ENCODE measurements at regions not wholly inside any gene's neighbourhood (a gene's known extent, or its start where the extent isn't known, plus 50 kb on each side); places are given as distances from the start of the nearest gene placed in this dataset.
"Not testable (repeated sequence)": the region's sequence is repeated elsewhere in the genome, so short reads cannot be mapped to it uniquely, and the experiment has no call there.

DNA sequence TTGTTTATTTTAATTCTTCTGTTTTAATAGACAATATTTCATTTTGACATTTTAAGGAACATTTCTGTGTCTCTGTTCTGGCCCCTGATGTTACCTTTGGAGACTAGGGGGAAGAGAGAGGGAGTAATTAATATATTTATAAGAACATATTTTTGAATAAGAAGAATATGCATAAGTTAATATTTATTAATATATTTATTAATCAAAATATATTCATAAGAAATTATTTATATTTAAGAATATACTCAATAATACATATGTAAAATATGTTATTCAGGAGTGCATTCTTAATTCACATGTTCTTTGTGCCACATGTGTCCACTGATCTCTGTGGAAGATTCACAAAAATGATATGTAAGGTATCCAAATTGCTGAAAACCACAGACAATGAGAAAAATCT is 1687.7 kb downstream of the SPATA31A7 start:
- not testable (repeated sequence) for H3K36me3 ChIP-seq (ENCODE audit: insufficient read depth, low read length); H3K4me2 ChIP-seq (ENCODE audit: insufficient read depth, low read length); H3K4me1 ChIP-seq (ENCODE audit: insufficient read depth, low read length); H3K9me3 ChIP-seq (ENCODE audit: insufficient read depth, low read length, severe bottlenecking); H3K27ac ChIP-seq (ENCODE audit: low read length); ATAC-seq (ENCODE audit: insufficient read depth, low read depth); H3K79me2 ChIP-seq (ENCODE audit: insufficient read depth, low read length); H3K4me3 ChIP-seq (ENCODE audit: low read depth in 1 of 2, low read length in 2 of 2); H3K9ac ChIP-seq (ENCODE audit: low read depth, low read length); H2AFZ ChIP-seq (ENCODE audit: low read depth, low read length); H3K27me3 ChIP-seq (ENCODE audit: insufficient read depth, low read length, poor library complexity); H4K20me1 ChIP-seq (ENCODE audit: insufficient read depth, low read length); DNase-seq

DNA sequence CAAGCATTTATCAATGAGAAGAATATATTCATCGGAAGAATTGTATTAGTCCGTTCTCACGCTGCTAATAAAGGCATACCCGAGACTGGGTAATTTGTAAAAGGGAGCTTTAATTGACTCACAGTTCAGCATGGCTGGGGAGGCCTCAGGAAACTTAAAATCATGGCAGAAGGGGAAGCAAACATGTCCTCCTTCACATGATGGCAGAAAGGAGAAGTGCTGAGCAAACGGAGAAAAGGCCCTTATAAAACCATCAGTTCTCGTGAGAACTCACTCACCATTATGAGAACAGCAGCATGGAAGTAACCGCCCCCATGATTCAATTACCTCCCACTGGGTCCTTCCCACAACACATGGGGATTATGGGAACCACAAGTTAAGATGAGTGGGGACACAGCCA is 1688.2 kb downstream of the SPATA31A7 start:
- not testable (repeated sequence) for DNase-seq; H3K4me1 ChIP-seq (ENCODE audit: insufficient read depth, low read length); H3K27me3 ChIP-seq (ENCODE audit: insufficient read depth, low read length, poor library complexity); H2AFZ ChIP-seq (ENCODE audit: low read depth, low read length); H3K4me3 ChIP-seq (ENCODE audit: low read depth in 1 of 2, low read length in 2 of 2); H3K9me3 ChIP-seq (ENCODE audit: insufficient read depth, low read length, severe bottlenecking); H3K9ac ChIP-seq (ENCODE audit: low read depth, low read length); ATAC-seq (ENCODE audit: insufficient read depth, low read depth); H3K27ac ChIP-seq (ENCODE audit: low read length); H4K20me1 ChIP-seq (ENCODE audit: insufficient read depth, low read length); H3K36me3 ChIP-seq (ENCODE audit: insufficient read depth, low read length); H3K79me2 ChIP-seq (ENCODE audit: insufficient read depth, low read length); H3K4me2 ChIP-seq (ENCODE audit: insufficient read depth, low read length)

DNA sequence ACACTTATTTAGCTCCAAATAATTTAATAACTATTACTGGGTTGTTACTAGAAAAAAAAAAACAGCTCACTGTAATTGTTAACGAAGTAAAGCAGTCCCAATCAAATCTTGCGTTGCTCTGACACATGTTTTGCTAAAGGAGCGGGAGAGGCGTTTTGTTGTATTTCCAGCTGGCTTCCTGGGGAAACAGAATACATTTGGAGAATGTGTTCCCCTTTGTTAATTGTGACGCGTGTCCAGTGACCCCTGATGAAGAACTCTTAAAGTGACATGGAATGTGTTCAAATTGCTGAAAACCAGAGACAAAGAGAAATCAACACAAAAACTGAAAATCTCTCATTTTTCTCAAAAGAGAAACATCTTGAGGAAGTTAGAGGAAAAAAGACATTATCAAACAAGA is 1690.6 kb downstream of the SPATA31A7 start:
- H3K36me3 ChIP-seq (ENCODE audit: insufficient read depth, low read length); H3K27ac ChIP-seq (ENCODE audit: low read length); H3K4me3 ChIP-seq (ENCODE audit: low read depth in 1 of 2, low read length in 2 of 2); H4K20me1 ChIP-seq (ENCODE audit: insufficient read depth, low read length); ATAC-seq (ENCODE audit: insufficient read depth, low read depth); H3K27me3 ChIP-seq (ENCODE audit: insufficient read depth, low read length, poor library complexity); H3K9ac ChIP-seq (ENCODE audit: low read depth, low read length); H3K9me3 ChIP-seq (ENCODE audit: insufficient read depth, low read length, severe bottlenecking); H3K4me2 ChIP-seq (ENCODE audit: insufficient read depth, low read length); H3K4me1 ChIP-seq (ENCODE audit: insufficient read depth, low read length); H3K79me2 ChIP-seq (ENCODE audit: insufficient read depth, low read length); H2AFZ ChIP-seq (ENCODE audit: low read depth, low read length); DNase-seq: not testable (repeated sequence)

DNA sequence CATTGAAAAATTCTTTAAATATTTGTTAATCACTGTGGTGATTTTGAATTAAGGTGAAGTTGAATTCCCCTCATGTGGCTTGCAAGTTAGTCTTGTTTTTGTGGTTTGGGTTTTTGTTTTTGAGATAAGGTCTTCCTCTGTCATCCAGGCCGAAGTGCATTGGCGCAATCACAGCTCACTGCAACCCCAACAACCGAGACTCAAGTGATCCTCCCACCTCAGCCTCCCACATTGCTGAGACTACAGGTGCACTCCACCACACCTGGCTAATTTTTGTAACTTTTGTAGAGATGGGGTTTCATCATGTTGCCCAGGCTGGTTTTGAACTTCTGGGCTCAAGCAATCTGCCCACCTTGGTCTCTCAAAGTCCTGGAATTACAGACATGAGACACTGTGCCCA is 1691.1 kb downstream of the SPATA31A7 start:
- not testable (repeated sequence) for H3K27ac ChIP-seq (ENCODE audit: low read length); H3K79me2 ChIP-seq (ENCODE audit: insufficient read depth, low read length); H3K27me3 ChIP-seq (ENCODE audit: insufficient read depth, low read length, poor library complexity); ATAC-seq (ENCODE audit: insufficient read depth, low read depth); H3K4me2 ChIP-seq (ENCODE audit: insufficient read depth, low read length); H3K9me3 ChIP-seq (ENCODE audit: insufficient read depth, low read length, severe bottlenecking); H3K36me3 ChIP-seq (ENCODE audit: insufficient read depth, low read length); H2AFZ ChIP-seq (ENCODE audit: low read depth, low read length); H4K20me1 ChIP-seq (ENCODE audit: insufficient read depth, low read length); H3K4me1 ChIP-seq (ENCODE audit: insufficient read depth, low read length); H3K9ac ChIP-seq (ENCODE audit: low read depth, low read length); DNase-seq; H3K4me3 ChIP-seq (ENCODE audit: low read depth in 1 of 2, low read length in 2 of 2)

DNA sequence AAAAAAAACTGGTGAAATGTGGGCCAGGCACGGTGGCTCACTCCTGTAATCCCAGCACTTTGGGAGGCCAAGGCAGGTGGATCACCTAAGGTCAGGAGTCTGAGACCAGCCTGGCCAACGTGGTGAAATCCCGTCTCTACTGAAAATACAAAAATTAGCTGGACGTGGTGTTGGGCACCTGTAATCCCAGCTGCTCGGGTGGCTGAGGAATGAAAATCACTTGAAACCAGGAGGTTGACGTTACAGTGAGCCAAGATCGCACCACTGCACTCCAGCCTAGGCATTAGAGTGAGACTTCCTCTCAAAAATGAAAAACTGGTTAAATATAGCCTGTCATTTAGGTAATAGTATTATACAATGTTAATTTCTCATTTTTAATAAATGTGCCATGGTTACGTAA is 1692.0 kb downstream of the SPATA31A7 start:
- H3K9ac ChIP-seq (ENCODE audit: low read depth, low read length); H2AFZ ChIP-seq (ENCODE audit: low read depth, low read length); H4K20me1 ChIP-seq (ENCODE audit: insufficient read depth, low read length); H3K27me3 ChIP-seq (ENCODE audit: insufficient read depth, low read length, poor library complexity); H3K4me2 ChIP-seq (ENCODE audit: insufficient read depth, low read length); H3K9me3 ChIP-seq (ENCODE audit: insufficient read depth, low read length, severe bottlenecking); DNase-seq; H3K27ac ChIP-seq (ENCODE audit: low read length); ATAC-seq (ENCODE audit: insufficient read depth, low read depth); H3K79me2 ChIP-seq (ENCODE audit: insufficient read depth, low read length); H3K4me1 ChIP-seq (ENCODE audit: insufficient read depth, low read length); H3K36me3 ChIP-seq (ENCODE audit: insufficient read depth, low read length); H3K4me3 ChIP-seq (ENCODE audit: low read depth in 1 of 2, low read length in 2 of 2): not testable (repeated sequence)

DNA sequence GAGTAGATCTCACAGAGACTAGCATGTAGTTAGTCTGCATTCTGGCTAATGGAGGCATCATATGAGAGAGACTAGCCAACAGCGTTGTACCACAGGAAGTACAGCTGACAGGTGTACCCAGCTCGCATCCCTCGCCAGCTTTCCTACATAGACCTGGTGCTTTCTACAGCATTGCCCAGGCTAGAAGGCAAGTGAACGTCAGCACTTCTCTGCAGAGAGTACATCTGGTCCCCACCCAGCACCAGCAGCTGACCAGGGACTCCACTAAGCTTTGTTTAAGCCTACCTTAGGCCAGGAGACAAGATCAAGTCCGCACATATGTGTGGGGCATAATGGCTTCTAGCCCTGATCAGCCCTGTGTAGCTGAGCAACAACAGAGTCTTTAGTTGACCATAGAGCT is 1692.9 kb downstream of the SPATA31A7 start:
- H3K36me3 ChIP-seq (ENCODE audit: insufficient read depth, low read length); H3K27me3 ChIP-seq (ENCODE audit: insufficient read depth, low read length, poor library complexity); H3K9me3 ChIP-seq (ENCODE audit: insufficient read depth, low read length, severe bottlenecking); H3K4me2 ChIP-seq (ENCODE audit: insufficient read depth, low read length); H3K4me3 ChIP-seq (ENCODE audit: low read depth in 1 of 2, low read length in 2 of 2); H3K27ac ChIP-seq (ENCODE audit: low read length); H4K20me1 ChIP-seq (ENCODE audit: insufficient read depth, low read length); ATAC-seq (ENCODE audit: insufficient read depth, low read depth); H3K79me2 ChIP-seq (ENCODE audit: insufficient read depth, low read length); DNase-seq; H2AFZ ChIP-seq (ENCODE audit: low read depth, low read length); H3K9ac ChIP-seq (ENCODE audit: low read depth, low read length); H3K4me1 ChIP-seq (ENCODE audit: insufficient read depth, low read length): not testable (repeated sequence)

DNA sequence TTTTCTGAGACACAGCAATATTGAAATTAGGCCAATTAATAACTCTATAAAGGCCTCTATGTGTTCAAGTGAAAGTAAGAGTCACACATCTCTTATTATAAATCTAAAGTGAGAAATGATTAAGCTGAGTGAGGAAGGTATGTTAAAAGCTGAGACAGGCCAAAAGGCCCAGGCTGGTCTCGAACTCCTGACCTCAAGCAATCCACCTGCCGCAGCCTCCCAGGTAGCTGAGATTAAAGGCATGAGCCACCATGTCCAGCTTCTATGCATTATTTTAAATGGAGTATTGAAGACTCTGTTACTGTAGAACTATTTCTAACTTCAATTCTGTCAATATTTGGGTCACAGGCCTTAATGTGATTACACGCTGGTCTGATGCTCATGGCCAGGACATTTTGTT is 1706.9 kb downstream of the SPATA31A7 start:
- H3K9me3 ChIP-seq (ENCODE audit: insufficient read depth, low read length, severe bottlenecking); H3K36me3 ChIP-seq (ENCODE audit: insufficient read depth, low read length); H3K79me2 ChIP-seq (ENCODE audit: insufficient read depth, low read length); H3K4me3 ChIP-seq (ENCODE audit: low read depth in 1 of 2, low read length in 2 of 2); H4K20me1 ChIP-seq (ENCODE audit: insufficient read depth, low read length); H3K27me3 ChIP-seq (ENCODE audit: insufficient read depth, low read length, poor library complexity); DNase-seq; ATAC-seq (ENCODE audit: insufficient read depth, low read depth); H3K27ac ChIP-seq (ENCODE audit: low read length); H2AFZ ChIP-seq (ENCODE audit: low read depth, low read length); H3K9ac ChIP-seq (ENCODE audit: low read depth, low read length); H3K4me2 ChIP-seq (ENCODE audit: insufficient read depth, low read length); H3K4me1 ChIP-seq (ENCODE audit: insufficient read depth, low read length): not testable (repeated sequence)

DNA sequence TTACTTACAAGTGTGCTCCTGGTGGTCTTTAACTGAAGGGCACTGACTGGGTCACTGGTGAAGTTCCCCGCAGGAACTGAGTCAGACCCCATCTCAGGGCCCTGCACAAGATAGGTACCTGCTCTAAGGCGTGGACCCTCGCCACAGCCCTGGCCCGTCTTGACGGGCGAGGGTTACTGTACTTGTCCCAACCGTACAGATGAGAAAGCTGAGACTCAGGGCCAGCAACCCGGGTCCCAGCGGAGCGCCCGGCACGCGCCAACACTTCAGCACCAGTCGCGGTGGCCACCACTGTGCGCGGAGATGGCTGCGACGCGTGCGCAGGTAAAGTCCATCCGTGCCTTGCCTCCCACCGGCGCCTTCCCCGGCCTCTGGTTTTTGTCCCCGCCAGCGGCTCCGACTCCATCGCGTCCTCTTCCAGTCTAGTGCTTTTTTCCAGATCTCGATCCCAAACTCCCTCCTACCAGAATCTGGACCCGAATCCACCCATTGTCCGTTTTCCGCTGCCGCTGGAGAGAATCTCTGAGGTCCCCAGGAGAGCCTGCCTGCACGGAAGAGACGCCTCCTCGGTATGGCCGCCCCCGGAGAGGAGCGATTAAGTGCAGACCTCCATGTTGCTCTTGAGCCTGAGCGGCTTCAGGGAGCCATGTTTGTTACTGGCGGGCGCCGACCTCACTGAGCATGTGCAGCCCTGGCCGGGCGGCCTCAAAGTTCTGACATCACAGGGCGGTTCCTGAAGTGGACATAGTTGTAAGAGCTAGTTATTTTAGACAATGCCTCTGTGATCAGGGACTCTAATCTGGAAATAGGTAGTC is 1707.8 kb downstream of the SPATA31A7 start:
- not testable (repeated sequence) for H2AFZ ChIP-seq (ENCODE audit: low read depth, low read length)

More for the DNA sequence above, 1707.8 kb downstream of the SPATA31A7 start:
- H3K79me2 ChIP-seq (ENCODE audit: insufficient read depth, low read length); H3K36me3 ChIP-seq (ENCODE audit: insufficient read depth, low read length); H3K27me3 ChIP-seq (ENCODE audit: insufficient read depth, low read length, poor library complexity); H3K27ac ChIP-seq (ENCODE audit: low read length); ATAC-seq (ENCODE audit: insufficient read depth, low read depth); H3K4me3 ChIP-seq (ENCODE audit: low read depth in 1 of 2, low read length in 2 of 2); H3K4me2 ChIP-seq (ENCODE audit: insufficient read depth, low read length); DNase-seq; H3K9me3 ChIP-seq (ENCODE audit: insufficient read depth, low read length, severe bottlenecking); H4K20me1 ChIP-seq (ENCODE audit: insufficient read depth, low read length); H3K4me1 ChIP-seq (ENCODE audit: insufficient read depth, low read length); H3K9ac ChIP-seq (ENCODE audit: low read depth, low read length): not testable (repeated sequence)

Measured in DND-41 (cell line).